Endothelial cell of umbilical vein (primary cell): ENCODE measurements at regions not wholly inside any gene's neighbourhood (a gene's known extent, or its start where the extent isn't known, plus 50 kb on each side); places are given as distances from the start of the nearest gene placed in this dataset.

Experiments used
- BruUV-seq: library from RNA; stranded (reverse); fragments of 400-500 nt; replicated peaks from 2 replicates; lab custom pipeline; 2021; lab: Mats Ljungman, UMichigan
- CTCF ChIA-PET: fragments of 300-600, 350-600 bp; sonication (Branson Sonifier 250); formaldehyde crosslinking; loops from one replicate; lab custom pipeline; 2021; ENCODE audit warnings: antibody characterized with exemption, inconsistent platforms; lab: Charles Lee
- POLR2A ChIA-PET: fragments of 300-600, 350-600 bp; sonication (Branson Sonifier 250); formaldehyde crosslinking; loops from one replicate; lab custom pipeline; 2021; ENCODE audit warnings: antibody characterized with exemption, inconsistent platforms; lab: Charles Lee
- DNase-seq: peaks from one replicate; pipeline ENCODE4 v3.0.0-alpha.2; 2011; ENCODE audit warnings: low read depth, low spot score
- FAIRE-seq: peaks from 2 replicates; lab custom pipeline; 2011; peaks lifted over from hg19 to GRCh38; lab: Jason Lieb, UNC
- H2AFZ ChIP-seq: 2 replicates; pipeline ENCODE4 v1.6.0; 2012; ENCODE audit warnings: low read depth, low read length, control low read depth, inconsistent platforms
- H3K27ac ChIP-seq: 2 replicates; pipeline ENCODE4 v1.5.1; 2011; ENCODE audit warnings: low read depth, mild to moderate bottlenecking, control low read depth, low read length, moderate library complexity; ENCODE audit not compliant: insufficient read depth
- H3K27me3 ChIP-seq, 2 experiments: 2 replicates each; pipeline versions ENCODE4 v1.6.0 to v1.6.1; 2011; ENCODE audit warnings: low read length in 2 of 2, mixed read lengths in 1 of 2; ENCODE audit not compliant: control insufficient read depth in 2 of 2, insufficient read depth in 2 of 2
- H3K36me3 ChIP-seq, 2 experiments: 2 replicates in 1 of 2; 3 replicates in 1 of 2; pipeline ENCODE4 v1.5.1; 2011; ENCODE audit warnings: low read length in 2 of 2, mild to moderate bottlenecking in 1 of 2, moderate library complexity in 1 of 2; ENCODE audit not compliant: control insufficient read depth in 2 of 2, insufficient read depth in 2 of 2; ENCODE audit errors: extremely low read depth in 1 of 2
- H3K4me1 ChIP-seq: 3 replicates; pipeline ENCODE4 v1.5.1; 2011; ENCODE audit warnings: mild to moderate bottlenecking, low read length; ENCODE audit not compliant: control insufficient read depth, insufficient read depth; ENCODE audit errors: extremely low read depth
- H3K4me2 ChIP-seq: 2 replicates; pipeline ENCODE4 v1.6.1; 2011; ENCODE audit warnings: low read length, control low read depth, mixed read lengths; ENCODE audit not compliant: insufficient read depth
- H3K4me3 ChIP-seq, 3 experiments: fragments of 200-600 bp in 1 of 3; sonication (generic), shearing (Covaris generic) in 1 of 3; replicated peaks in 1 of 3; 2 replicates each; pipeline ENCODE4 v1.5.1; 2011 to 2016; ENCODE audit warnings: control low read depth in 3 of 3, low read length in 3 of 3, mild to moderate bottlenecking in 2 of 3, inconsistent platforms in 1 of 3, low read depth in 1 of 3, moderate library complexity in 1 of 3; ENCODE audit not compliant: insufficient read depth in 1 of 3
- H3K79me2 ChIP-seq: 2 replicates; pipeline ENCODE4 v1.6.0; 2012; ENCODE audit warnings: low read length, inconsistent platforms; ENCODE audit not compliant: control insufficient read depth, insufficient read depth
- H3K9ac ChIP-seq: replicated peaks from 2 replicates; pipeline ENCODE3; 2011; ENCODE audit warnings: low read length, control low read depth; ENCODE audit not compliant: insufficient read depth; ENCODE audit errors: extremely low read depth
- H3K9me1 ChIP-seq: replicated peaks from 3 replicates; pipeline ENCODE4 v1.6.0; 2011; ENCODE audit warnings: mild to moderate bottlenecking, low read length; ENCODE audit not compliant: control insufficient read depth, insufficient read depth; ENCODE audit errors: extremely low read depth
- H3K9me3 ChIP-seq: replicated peaks from 2 replicates; pipeline ENCODE4 v1.5.1; 2012; ENCODE audit warnings: low read length, inconsistent platforms; ENCODE audit not compliant: control insufficient read depth, insufficient read depth
- H4K20me1 ChIP-seq: replicated peaks from 2 replicates; pipeline ENCODE3; 2011; ENCODE audit warnings: mild to moderate bottlenecking, low read length; ENCODE audit not compliant: control insufficient read depth, insufficient read depth; ENCODE audit errors: extremely low read depth
- FOS ChIP-seq: IDR thresholded peaks from 2 replicates; pipeline ENCODE4 v1.6.1; 2011; ENCODE audit warnings: mild to moderate bottlenecking, low read length, moderate library complexity, borderline replicate concordance; ENCODE audit not compliant: insufficient read depth
- GATA2 ChIP-seq: IDR thresholded peaks from 2 replicates; pipeline ENCODE4 v1.7.0; 2011; ENCODE audit warnings: low read depth, mild to moderate bottlenecking, moderate library complexity, mixed read lengths, low read length; ENCODE audit not compliant: insufficient read length, insufficient read depth
- JUN ChIP-seq: IDR thresholded peaks from 2 replicates; pipeline ENCODE4 v1.6.1; 2011; ENCODE audit warnings: borderline replicate concordance, low read depth; ENCODE audit not compliant: insufficient read length, insufficient read depth
- POLR2A ChIP-seq: IDR thresholded peaks from 2 replicates; pipeline ENCODE4 v1.6.1; 2012; ENCODE audit warnings: low read depth, mild to moderate bottlenecking, control low read depth, low read length
- POLR2AphosphoS5 ChIP-seq: IDR thresholded peaks from 2 replicates; pipeline ENCODE4 v1.6.1; 2012; ENCODE audit warnings: low read depth, mild to moderate bottlenecking, control low read depth, low read length, moderate library complexity; ENCODE audit not compliant: insufficient read depth
- dilution Hi-C: fragments of 300-500 bp; cut with MboI; formaldehyde crosslinking; loops from one replicate; pipeline ENCODE4 v1.15.0; 2019; ENCODE audit warnings: low sequenced_read_pairs; ENCODE audit not compliant: extremely low pct_ligation_motif_present
- intact Hi-C: fragments of 100-400 bp; cut with micrococcal nuclease; formaldehyde crosslinking; loops from one replicate; pipeline ENCODE4 v1.10.0; 2022

DNA sequence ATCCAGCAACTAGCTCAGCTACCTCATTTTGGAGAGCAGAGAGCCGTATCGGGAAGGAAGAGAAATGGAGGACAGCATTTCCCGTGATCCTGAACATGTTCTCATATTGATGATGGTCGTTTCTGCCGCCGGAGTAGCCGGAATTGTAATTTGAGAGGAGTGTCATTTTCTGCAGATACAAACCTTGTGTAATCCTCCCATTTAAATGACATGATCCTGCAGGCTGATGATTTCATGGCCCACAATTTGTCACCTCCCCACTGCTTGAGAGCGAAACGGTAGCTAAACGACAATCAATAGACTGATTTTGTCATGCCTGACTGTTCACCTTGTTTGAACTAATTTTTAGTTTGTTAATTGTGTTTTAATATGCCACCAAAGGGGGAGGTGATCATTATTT is 126.5 kb upstream of the CNTN6 start:
- no peak overlapping the region for H2AFZ ChIP-seq
- no peak overlapping the region for H3K4me3 ChIP-seq
- no peaks in the 10 kb centered on the region for H3K4me1 ChIP-seq
- H3K9me3 ChIP-seq, result peaks cover 9% of the 10 kb centered on the region
- H4K20me1 ChIP-seq, result no peaks in the 10 kb centered on the region
- H3K79me2 ChIP-seq, result no peaks in the 10 kb centered on the region
- H3K36me3 ChIP-seq, result no peaks in the 10 kb centered on the region
- no peak for FAIRE-seq
- H3K27ac ChIP-seq, result no peak overlapping the region
- no peak overlapping the region for H3K9ac ChIP-seq
- no TSS peak for BruUV-seq
- ChIA-PET CTCF (no interaction called here), POLR2A (no interaction called here)
- intact Hi-C loops (no loop called here), dilution Hi-C loops (no loop called here)
- no peak for DNase-seq
- TF ChIP-seq JUN, result no peak
- H3K27me3 ChIP-seq, result no peaks in the 10 kb centered on the region
- no peak overlapping the region for H3K4me2 ChIP-seq
- H3K9me1 ChIP-seq, result no peaks in the 10 kb centered on the region

GRCh38 chr3:973340-973739 is 119.5 kb upstream of the CNTN6 start:
- no peak for FAIRE-seq
- dilution Hi-C loops, result no loop called here
- CTCF ChIA-PET, result no interaction called here

More at GRCh38 chr3:973340-973739, 119.5 kb upstream of the CNTN6 start:
- no peak overlapping the region for H2AFZ ChIP-seq
- no peak for TF ChIP-seq POLR2A
- TF ChIP-seq POLR2AphosphoS5, result no peak
- no peak for TF ChIP-seq GATA2
- TF ChIP-seq FOS, result no peak
- no peak for TF ChIP-seq JUN
- intact Hi-C loops, result no loop called here
- no peak overlapping the region for H3K4me2 ChIP-seq
- no peak for DNase-seq
- no peaks in the 10 kb centered on the region for H3K79me2 ChIP-seq
- H3K9me3 ChIP-seq, result peaks cover 13% of the 10 kb centered on the region
- H3K36me3 ChIP-seq, result no peaks in the 10 kb centered on the region
- no TSS peak for BruUV-seq
- POLR2A ChIA-PET, result no interaction called here
- no peaks in the 10 kb centered on the region for H3K27me3 ChIP-seq
- H3K9me1 ChIP-seq, result no peaks in the 10 kb centered on the region
- no peaks in the 10 kb centered on the region for H3K4me1 ChIP-seq
- no peak overlapping the region for H3K4me3 ChIP-seq
- no peak overlapping the region for H3K9ac ChIP-seq
- no peaks in the 10 kb centered on the region for H4K20me1 ChIP-seq
- no peak overlapping the region for H3K27ac ChIP-seq
